ENCODE measurements at regions not wholly inside any gene's neighbourhood (a gene's known extent, or its start where the extent isn't known, plus 50 kb on each side); places are given as distances from the start of the nearest gene placed in this dataset.

DNA sequence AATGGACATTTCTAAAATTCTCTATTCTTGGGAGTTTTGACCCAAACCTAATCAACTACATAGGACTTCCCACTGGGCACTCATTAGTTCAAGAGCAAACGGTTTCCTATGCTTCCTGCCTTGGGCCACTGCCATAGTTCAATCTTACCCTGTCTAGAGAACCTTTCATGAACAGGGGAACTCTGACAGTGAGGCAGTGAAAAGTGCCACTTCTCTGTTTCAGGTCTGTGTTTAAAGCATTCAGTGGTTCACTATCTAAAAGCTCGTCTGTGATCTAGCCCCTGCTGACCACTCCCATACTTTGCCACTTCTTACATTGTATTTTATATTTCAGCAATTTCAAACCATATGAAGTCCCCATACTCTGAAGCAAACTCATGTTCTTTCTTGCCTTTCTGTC, 122.7 kb upstream of the IGF1 start:
- TF ChIP-seq, protein P1, sequence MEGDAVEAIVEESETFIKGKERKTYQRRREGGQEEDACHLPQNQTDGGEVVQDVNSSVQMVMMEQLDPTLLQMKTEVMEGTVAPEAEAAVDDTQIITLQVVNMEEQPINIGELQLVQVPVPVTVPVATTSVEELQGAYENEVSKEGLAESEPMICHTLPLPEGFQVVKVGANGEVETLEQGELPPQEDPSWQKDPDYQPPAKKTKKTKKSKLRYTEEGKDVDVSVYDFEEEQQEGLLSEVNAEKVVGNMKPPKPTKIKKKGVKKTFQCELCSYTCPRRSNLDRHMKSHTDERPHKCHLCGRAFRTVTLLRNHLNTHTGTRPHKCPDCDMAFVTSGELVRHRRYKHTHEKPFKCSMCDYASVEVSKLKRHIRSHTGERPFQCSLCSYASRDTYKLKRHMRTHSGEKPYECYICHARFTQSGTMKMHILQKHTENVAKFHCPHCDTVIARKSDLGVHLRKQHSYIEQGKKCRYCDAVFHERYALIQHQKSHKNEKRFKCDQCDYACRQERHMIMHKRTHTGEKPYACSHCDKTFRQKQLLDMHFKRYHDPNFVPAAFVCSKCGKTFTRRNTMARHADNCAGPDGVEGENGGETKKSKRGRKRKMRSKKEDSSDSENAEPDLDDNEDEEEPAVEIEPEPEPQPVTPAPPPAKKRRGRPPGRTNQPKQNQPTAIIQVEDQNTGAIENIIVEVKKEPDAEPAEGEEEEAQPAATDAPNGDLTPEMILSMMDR (IDR thresholded peaks at IDR 0.05; ENCODE audit: control extremely low read depth, extremely low read depth) = no peak
- H3K4me1 ChIP-seq (ENCODE audit: control insufficient read depth in 5 of 5, insufficient read depth in 5 of 5, low read length in 5 of 5) = no peaks in the 10 kb centered on the region
- no peak overlapping the region for H3K27ac ChIP-seq (ENCODE audit: low read depth in 1 of 2, low read length in 1 of 2)
- no peaks in the 10 kb centered on the region for H3K27me3 ChIP-seq (ENCODE audit: control insufficient read depth in 3 of 3, insufficient read depth in 3 of 3, low read length in 2 of 3)
- no peaks in the 10 kb centered on the region for H3K36me3 ChIP-seq (ENCODE audit: control insufficient read depth in 4 of 4, insufficient read depth in 4 of 4, low read length in 4 of 4)
- no peak for ATAC-seq (ENCODE audit: insufficient read depth, low FRiP score)
- H3K9me3 ChIP-seq (ENCODE audit: control insufficient read depth in 4 of 4, insufficient read depth in 3 of 4, low read length in 3 of 4) = no peaks in the 10 kb centered on the region
- no peak overlapping the region for H3K4me3 ChIP-seq
- DNase-seq = no peak
- 30% methylated on average over 2 of the region's 2 CpGs for WGBS, 2 donors
- no peak overlapping the region for H3K9ac ChIP-seq (ENCODE audit: insufficient read depth in 1 of 2, low read length in 2 of 2)

DNA sequence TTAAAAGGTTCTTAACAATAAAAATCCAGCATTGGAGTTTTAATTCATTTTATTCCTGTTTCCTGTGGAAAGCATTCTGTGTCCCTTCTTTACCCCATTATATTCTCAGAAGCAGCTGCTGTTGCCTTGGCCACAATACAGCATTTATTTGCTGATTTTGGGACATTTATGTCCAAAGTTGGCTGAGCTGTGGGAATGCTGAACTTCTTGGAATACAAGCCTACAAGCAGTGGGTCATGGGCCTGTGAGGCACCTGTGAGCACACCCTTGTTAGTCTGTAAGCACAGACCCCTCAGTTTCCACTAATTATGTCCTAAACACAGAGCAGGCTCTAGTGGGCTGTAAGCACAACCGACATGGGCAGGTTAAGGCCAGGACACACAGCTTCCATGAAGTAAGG, 122.2 kb upstream of the IGF1 start:
- TF ChIP-seq, protein P1 (IDR thresholded peaks at IDR 0.05; ENCODE audit: control extremely low read depth, extremely low read depth) = no peak
- whole genome bisulfite sequencing, 2 donors = 67 to 89% methylated on average over 1 of the region's 1 CpG
- no peak overlapping the region for H3K9ac ChIP-seq (ENCODE audit: insufficient read depth in 1 of 2, low read length in 2 of 2)
- no peak overlapping the region for H3K4me3 ChIP-seq
- ATAC-seq (ENCODE audit: insufficient read depth, low FRiP score) (no peak), DNase-seq (peak in 2 of 3 donors; percentile 44 to 68)
- H3K27ac ChIP-seq (ENCODE audit: low read depth in 1 of 2, low read length in 1 of 2) = no peak overlapping the region
- no peaks in the 10 kb centered on the region for H3K9me3 ChIP-seq (ENCODE audit: control insufficient read depth in 4 of 4, insufficient read depth in 3 of 4, low read length in 3 of 4)
- H3K27me3 ChIP-seq (ENCODE audit: control insufficient read depth in 3 of 3, insufficient read depth in 3 of 3, low read length in 2 of 3) = no peaks in the 10 kb centered on the region
- no peaks in the 10 kb centered on the region for H3K36me3 ChIP-seq (ENCODE audit: control insufficient read depth in 4 of 4, insufficient read depth in 4 of 4, low read length in 4 of 4)
- H3K4me1 ChIP-seq (ENCODE audit: control insufficient read depth in 5 of 5, insufficient read depth in 5 of 5, low read length in 5 of 5) = no peaks in the 10 kb centered on the region

DNA sequence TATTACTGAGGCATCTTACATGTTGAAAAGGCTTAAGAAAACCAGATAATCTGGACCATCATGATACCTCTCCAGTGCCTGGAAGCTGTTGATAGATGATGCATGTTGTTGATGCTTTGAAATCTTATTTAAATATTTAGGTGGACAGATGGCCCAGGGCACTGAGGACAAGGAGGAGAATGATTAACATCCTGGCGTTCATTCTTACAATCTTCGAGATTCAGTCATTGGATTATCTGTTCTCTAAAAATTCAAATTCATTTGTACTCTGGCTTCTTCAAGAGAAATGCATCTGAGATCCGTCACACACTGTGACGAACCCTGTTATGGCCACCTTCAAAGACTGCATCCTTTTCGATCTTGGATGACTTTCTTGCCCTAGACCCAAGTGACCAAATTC, 121.3 kb upstream of the IGF1 start:
- no peaks in the 10 kb centered on the region for H3K27me3 ChIP-seq (ENCODE audit: control insufficient read depth in 3 of 3, insufficient read depth in 3 of 3, low read length in 2 of 3)
- WGBS, 2 donors = 88 to 92% methylated on average over 5 of the region's 5 CpGs

DNA sequence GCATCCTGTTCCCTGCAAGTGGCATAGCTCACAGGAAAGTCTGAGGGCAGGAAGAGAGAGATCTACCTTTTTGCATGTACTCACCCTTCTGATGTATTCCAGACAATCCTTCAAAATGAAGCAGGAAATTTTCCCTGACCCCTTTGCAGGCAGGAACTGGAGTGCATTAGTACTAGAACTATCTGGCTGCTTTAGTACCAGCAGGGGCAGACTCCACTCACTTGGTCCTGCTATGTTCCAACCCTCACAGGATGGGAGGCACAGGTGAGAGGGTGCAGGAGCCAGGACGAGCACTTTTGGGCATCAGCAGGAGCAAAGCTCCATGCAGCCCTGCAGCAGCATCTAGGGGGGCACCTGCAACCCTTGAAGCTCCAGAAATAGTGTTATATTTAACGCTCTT, 116.3 kb upstream of the IGF1 start:
- no peaks in the 10 kb centered on the region for H3K36me3 ChIP-seq (ENCODE audit: control insufficient read depth in 4 of 4, insufficient read depth in 4 of 4, low read length in 4 of 4)
- ATAC-seq (ENCODE audit: insufficient read depth, low FRiP score) (no peak), DNase-seq (no peak)
- H3K4me3 ChIP-seq = no peak overlapping the region
- WGBS, 2 donors = 74 to 83% methylated on average over 2 of the region's 2 CpGs
- TF ChIP-seq, protein P1 (IDR thresholded peaks at IDR 0.05; ENCODE audit: control extremely low read depth, extremely low read depth) = no peak
- H3K9me3 ChIP-seq (ENCODE audit: control insufficient read depth in 4 of 4, insufficient read depth in 3 of 4, low read length in 3 of 4) = peaks cover 0 to 3% (median 0%) of the 10 kb centered on the region in 4 donors
- H3K9ac ChIP-seq (ENCODE audit: insufficient read depth in 1 of 2, low read length in 2 of 2) = no peak overlapping the region
- H3K27ac ChIP-seq (ENCODE audit: low read depth in 1 of 2, low read length in 1 of 2) = no peak overlapping the region
- H3K4me1 ChIP-seq (ENCODE audit: control insufficient read depth in 5 of 5, insufficient read depth in 5 of 5, low read length in 5 of 5) = no peaks in the 10 kb centered on the region
- no peaks in the 10 kb centered on the region for H3K27me3 ChIP-seq (ENCODE audit: control insufficient read depth in 3 of 3, insufficient read depth in 3 of 3, low read length in 2 of 3)

More for the DNA sequence above, 121.3 kb upstream of the IGF1 start:
- Histone ChIP-seq H3K9me3 (ENCODE audit: control insufficient read depth in 4 of 4, insufficient read depth in 3 of 4, low read length in 3 of 4) (no peaks in the 10 kb centered on the region), H3K9ac (ENCODE audit: insufficient read depth in 1 of 2, low read length in 2 of 2) (no peak overlapping the region), H3K27ac (ENCODE audit: low read depth in 1 of 2, low read length in 1 of 2) (no peak overlapping the region), H3K36me3 (ENCODE audit: control insufficient read depth in 4 of 4, insufficient read depth in 4 of 4, low read length in 4 of 4) (no peaks in the 10 kb centered on the region), H3K4me1 (ENCODE audit: control insufficient read depth in 5 of 5, insufficient read depth in 5 of 5, low read length in 5 of 5) (no peaks in the 10 kb centered on the region), H3K4me3 (no peak overlapping the region)
- ATAC-seq (ENCODE audit: insufficient read depth, low FRiP score) (no peak), DNase-seq (no peak)
- TF ChIP-seq, protein P1 (IDR thresholded peaks at IDR 0.05; ENCODE audit: control extremely low read depth, extremely low read depth) = no peak
